HL-60 (cell line): ENCODE measurements at regions not wholly inside any gene's neighbourhood (a gene's known extent, or its start where the extent isn't known, plus 50 kb on each side); places are given as distances from the start of the nearest gene placed in this dataset.

ENCODE experiments used
- DNase-seq, 2 experiments: peaks; one replicate each; pipeline ENCODE4 v3.0.0-alpha.2; 2010 to 2020; ENCODE audit warnings: low read depth in 1 of 2, low spot score in 1 of 2
- H3K27ac ChIP-seq: fragments of 250-450 bp; sonication (Bioruptor Pico); replicated peaks from 2 replicates; pipeline ENCODE4 v1.5.1; 2020; ENCODE audit warnings: mild to moderate bottlenecking, moderate library complexity
- H3K27me3 ChIP-seq: fragments of 250-450 bp; sonication (Bioruptor Pico); 2 replicates; pipeline ENCODE4 v1.5.1; 2021; ENCODE audit warnings: mild to moderate bottlenecking, moderate library complexity; ENCODE audit not compliant: insufficient read depth, poor library complexity, severe bottlenecking
- H3K4me3 ChIP-seq: replicated peaks from 2 replicates; pipeline ENCODE4 v1.5.1; 2011; ENCODE audit warnings: mild to moderate bottlenecking, control low read depth, low read length; ENCODE audit not compliant: insufficient read depth
- GABPA ChIP-seq: IDR thresholded peaks from 2 replicates; pipeline ENCODE4 v1.6.1; 2012; ENCODE audit warnings: low read depth
- POLR2AphosphoS5 ChIP-seq: IDR thresholded peaks from 2 replicates; pipeline ENCODE4 v1.6.1; 2012; ENCODE audit warnings: low read depth
- SPI1 ChIP-seq: IDR thresholded peaks from 2 replicates; pipeline ENCODE4 v1.6.1; 2012; ENCODE audit warnings: low read depth, mild to moderate bottlenecking, borderline replicate concordance
- TF ChIP-seq, protein P1 (sequence below): IDR thresholded peaks from one replicate; pipeline ENCODE4 v1.5.1; 2011; ENCODE audit warnings: low read length, control low read depth, inconsistent platforms; ENCODE audit not compliant: insufficient read depth
- TF ChIP-seq, protein P2 (sequence below): IDR thresholded peaks from 2 replicates; pipeline ENCODE4 v1.6.1; 2012; ENCODE audit warnings: low read depth; ENCODE audit not compliant: insufficient replicate concordance

DNA sequence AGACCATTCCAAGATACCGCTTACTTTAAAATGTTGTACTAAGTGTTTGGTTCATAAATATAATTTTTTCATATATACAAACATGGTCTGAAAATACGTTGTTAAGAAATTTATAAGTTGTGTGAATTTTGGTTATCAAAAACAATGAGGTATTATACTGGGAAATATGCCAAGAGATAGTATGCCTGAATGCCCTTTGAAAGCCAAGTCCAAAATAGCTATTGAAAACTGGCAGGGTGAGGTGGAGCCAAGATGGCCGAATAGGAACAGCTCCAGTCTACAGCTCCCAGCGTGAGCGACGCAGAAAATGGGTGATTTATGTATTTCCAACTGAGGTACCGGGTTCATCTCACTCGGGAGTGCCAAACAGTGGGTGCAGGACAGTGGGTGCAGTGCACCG is 533.5 kb downstream of the ZNF608 start:
- DNase-seq: no peak
- H3K27ac ChIP-seq: no peak overlapping the region
- TF ChIP-seq SPI1 (no peak), POLR2AphosphoS5 (no peak), GABPA (no peak)
- TF ChIP-seq, protein P1, sequence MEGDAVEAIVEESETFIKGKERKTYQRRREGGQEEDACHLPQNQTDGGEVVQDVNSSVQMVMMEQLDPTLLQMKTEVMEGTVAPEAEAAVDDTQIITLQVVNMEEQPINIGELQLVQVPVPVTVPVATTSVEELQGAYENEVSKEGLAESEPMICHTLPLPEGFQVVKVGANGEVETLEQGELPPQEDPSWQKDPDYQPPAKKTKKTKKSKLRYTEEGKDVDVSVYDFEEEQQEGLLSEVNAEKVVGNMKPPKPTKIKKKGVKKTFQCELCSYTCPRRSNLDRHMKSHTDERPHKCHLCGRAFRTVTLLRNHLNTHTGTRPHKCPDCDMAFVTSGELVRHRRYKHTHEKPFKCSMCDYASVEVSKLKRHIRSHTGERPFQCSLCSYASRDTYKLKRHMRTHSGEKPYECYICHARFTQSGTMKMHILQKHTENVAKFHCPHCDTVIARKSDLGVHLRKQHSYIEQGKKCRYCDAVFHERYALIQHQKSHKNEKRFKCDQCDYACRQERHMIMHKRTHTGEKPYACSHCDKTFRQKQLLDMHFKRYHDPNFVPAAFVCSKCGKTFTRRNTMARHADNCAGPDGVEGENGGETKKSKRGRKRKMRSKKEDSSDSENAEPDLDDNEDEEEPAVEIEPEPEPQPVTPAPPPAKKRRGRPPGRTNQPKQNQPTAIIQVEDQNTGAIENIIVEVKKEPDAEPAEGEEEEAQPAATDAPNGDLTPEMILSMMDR: no peak
- TF ChIP-seq, protein P2, sequence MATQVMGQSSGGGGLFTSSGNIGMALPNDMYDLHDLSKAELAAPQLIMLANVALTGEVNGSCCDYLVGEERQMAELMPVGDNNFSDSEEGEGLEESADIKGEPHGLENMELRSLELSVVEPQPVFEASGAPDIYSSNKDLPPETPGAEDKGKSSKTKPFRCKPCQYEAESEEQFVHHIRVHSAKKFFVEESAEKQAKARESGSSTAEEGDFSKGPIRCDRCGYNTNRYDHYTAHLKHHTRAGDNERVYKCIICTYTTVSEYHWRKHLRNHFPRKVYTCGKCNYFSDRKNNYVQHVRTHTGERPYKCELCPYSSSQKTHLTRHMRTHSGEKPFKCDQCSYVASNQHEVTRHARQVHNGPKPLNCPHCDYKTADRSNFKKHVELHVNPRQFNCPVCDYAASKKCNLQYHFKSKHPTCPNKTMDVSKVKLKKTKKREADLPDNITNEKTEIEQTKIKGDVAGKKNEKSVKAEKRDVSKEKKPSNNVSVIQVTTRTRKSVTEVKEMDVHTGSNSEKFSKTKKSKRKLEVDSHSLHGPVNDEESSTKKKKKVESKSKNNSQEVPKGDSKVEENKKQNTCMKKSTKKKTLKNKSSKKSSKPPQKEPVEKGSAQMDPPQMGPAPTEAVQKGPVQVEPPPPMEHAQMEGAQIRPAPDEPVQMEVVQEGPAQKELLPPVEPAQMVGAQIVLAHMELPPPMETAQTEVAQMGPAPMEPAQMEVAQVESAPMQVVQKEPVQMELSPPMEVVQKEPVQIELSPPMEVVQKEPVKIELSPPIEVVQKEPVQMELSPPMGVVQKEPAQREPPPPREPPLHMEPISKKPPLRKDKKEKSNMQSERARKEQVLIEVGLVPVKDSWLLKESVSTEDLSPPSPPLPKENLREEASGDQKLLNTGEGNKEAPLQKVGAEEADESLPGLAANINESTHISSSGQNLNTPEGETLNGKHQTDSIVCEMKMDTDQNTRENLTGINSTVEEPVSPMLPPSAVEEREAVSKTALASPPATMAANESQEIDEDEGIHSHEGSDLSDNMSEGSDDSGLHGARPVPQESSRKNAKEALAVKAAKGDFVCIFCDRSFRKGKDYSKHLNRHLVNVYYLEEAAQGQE: no peak

DNA sequence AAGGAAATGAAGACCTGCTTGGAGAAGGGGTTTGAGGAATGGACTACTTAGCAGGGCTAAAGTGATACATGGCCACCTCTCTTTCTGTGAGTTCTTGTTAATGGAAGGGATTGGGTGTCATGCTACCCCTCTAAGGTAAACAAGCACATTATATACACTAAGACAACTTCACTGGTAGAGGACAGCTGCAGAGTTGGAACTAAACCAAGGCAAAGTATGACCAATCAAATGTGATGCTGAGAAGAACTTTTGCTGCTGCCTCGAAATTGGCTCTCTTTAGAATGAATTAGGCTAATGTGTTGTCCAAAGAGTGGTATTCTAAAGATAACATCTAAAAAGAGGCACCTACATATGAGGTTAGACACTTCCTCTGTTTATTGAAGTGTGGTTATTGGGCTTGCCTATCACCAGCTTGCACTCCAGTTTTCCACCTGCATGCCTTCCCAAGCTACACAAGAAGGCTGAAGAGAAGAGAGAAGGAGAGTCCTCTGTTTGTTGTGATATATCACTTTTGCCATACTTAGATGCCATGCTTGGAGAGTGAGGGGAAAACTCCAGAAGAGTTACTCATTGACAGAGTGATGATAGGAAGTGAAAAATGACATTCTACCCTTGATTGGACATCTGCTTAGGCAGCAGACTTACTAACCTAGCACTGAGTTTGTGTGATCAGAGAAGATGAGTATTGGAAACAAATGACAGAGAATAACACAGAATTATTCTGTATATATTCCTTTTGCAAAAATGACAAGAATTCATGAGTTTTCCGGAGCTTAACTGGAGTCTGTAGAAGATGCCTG is 536.1 kb downstream of the ZNF608 start:
- H3K4me3 ChIP-seq: no peak overlapping the region
- TF ChIP-seq, protein P2: no peak
- TF ChIP-seq GABPA (no peak), POLR2AphosphoS5 (no peak), SPI1 (no peak)
- TF ChIP-seq, protein P1: no peak
- no peak for DNase-seq
- no peaks in the 10 kb centered on the region for H3K27me3 ChIP-seq
- no peak overlapping the region for H3K27ac ChIP-seq

More for the DNA sequence above, 533.5 kb downstream of the ZNF608 start:
- no peaks in the 10 kb centered on the region for H3K27me3 ChIP-seq
- H3K4me3 ChIP-seq: no peak overlapping the region

DNA sequence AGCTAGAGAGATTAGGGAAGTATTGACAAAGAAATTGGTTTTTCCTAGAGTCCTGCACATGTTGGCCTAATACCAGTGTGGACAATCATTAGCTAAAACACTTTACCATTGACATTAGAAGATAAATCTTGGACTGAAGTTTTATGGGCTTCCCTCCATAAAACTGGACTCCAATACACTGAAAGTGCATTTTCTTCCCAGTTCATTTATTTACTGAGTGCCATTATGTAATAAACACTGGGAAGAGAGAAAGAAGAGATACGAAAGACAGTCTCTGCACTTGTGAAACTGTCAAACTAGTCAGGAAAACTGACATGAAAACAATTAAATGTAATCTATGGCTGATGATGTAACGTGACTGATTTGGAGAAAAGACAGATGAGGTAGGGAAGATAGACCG is 539.3 kb downstream of the ZNF608 start:
- Histone ChIP-seq H3K27ac (no peak overlapping the region), H3K27me3 (no peaks in the 10 kb centered on the region), H3K4me3 (no peak overlapping the region)
- no peak for DNase-seq
- TF ChIP-seq, protein P1: no peak
- TF ChIP-seq GABPA: no peak

DNA sequence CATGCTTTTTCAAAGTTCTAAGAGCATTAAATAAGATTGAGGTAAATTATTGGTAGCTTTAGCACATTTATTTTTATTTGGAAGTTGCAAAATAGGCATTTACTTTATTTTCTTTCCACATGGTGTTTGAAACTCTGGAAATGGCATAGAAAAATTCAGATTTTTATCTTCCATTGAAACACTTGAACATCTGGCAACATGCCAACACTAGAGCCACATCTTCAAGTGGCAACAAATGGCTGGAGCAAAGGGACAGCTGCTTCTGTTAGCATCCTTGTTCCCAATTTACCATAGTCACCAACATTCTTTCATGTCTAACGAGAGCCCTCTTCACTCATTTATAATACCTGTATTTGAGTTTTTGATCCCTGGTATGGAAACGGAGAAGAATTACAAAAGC is 539.9 kb downstream of the ZNF608 start:
- TF ChIP-seq, protein P2: no peak
- TF ChIP-seq SPI1: no peak
- TF ChIP-seq, protein P1: no peak
- no peak for TF ChIP-seq POLR2AphosphoS5
- TF ChIP-seq GABPA: no peak
- H3K27me3 ChIP-seq: no peaks in the 10 kb centered on the region
- no peak overlapping the region for H3K4me3 ChIP-seq
- no peak for DNase-seq
- H3K27ac ChIP-seq: no peak overlapping the region
